Chondrocyte (in vitro differentiated cells): ENCODE measurements at regions not wholly inside any gene's neighbourhood (a gene's known extent, or its start where the extent isn't known, plus 50 kb on each side); places are given as distances from the start of the nearest gene placed in this dataset.

Experiments
- DNase-seq: peaks from one replicate; pipeline ENCODE4 v3.0.0; 2021; ENCODE audit warnings: mixed read lengths, low spot score
- H3K27ac Mint-ChIP-seq: one replicate; pipeline ENCODE4 v1.8.0; 2021; ENCODE audit warnings: mild to moderate bottlenecking, moderate library complexity, mixed read lengths; ENCODE audit not compliant: unreplicated experiment
- H3K27me3 Mint-ChIP-seq: 2 replicates; pipeline ENCODE4 v1.8.0; 2021; ENCODE audit warnings: low read depth, mixed read lengths
- H3K36me3 Mint-ChIP-seq: 2 replicates; pipeline ENCODE4 v1.8.0; 2021; ENCODE audit warnings: low read depth, mixed read lengths
- H3K4me1 Mint-ChIP-seq: 2 replicates; pipeline ENCODE4 v1.8.0; 2021; ENCODE audit warnings: low read depth, mild to moderate bottlenecking, mixed read lengths
- H3K4me3 Mint-ChIP-seq: one replicate; pipeline ENCODE4 v1.8.0; 2021; ENCODE audit warnings: mild to moderate bottlenecking, moderate library complexity, mixed read lengths; ENCODE audit not compliant: unreplicated experiment
- H3K9me3 Mint-ChIP-seq: 2 replicates; pipeline ENCODE4 v1.8.0; 2021; ENCODE audit warnings: low read depth, mixed read lengths
- CTCF ChIP-seq: fragments of 200-600 bp; sonication (generic); IDR thresholded peaks from 2 replicates; pipeline ENCODE4 v1.5.0; 2021; ENCODE audit warnings: antibody characterized with exemption, mild to moderate bottlenecking, moderate library complexity

- Mint-ChIP-seq H3K4me3 (no peak overlapping the region), H3K27me3 (no peaks in the 10 kb centered on the region), H3K9me3 (no peaks in the 10 kb centered on the region), H3K27ac (no peak overlapping the region), H3K4me1 (peaks cover 30% of the 10 kb centered on the region), H3K36me3 (peaks cover 2% of the 10 kb centered on the region)
- TF ChIP-seq CTCF, result no peak
- DNase-seq, result no peak
Measured at GRCh38 chr17:72425794-72426168, 305.0 kb downstream of the SOX9 start.

- peaks cover 2% of the 10 kb centered on the region for H3K36me3 Mint-ChIP-seq
- no peaks in the 10 kb centered on the region for H3K9me3 Mint-ChIP-seq
- DNase-seq, result no peak
- H3K4me1 Mint-ChIP-seq, result peaks cover 26% of the 10 kb centered on the region
- no peak overlapping the region for H3K4me3 Mint-ChIP-seq
- no peaks in the 10 kb centered on the region for H3K27me3 Mint-ChIP-seq
- no peak for TF ChIP-seq CTCF
- no peak overlapping the region for H3K27ac Mint-ChIP-seq
Measured at GRCh38 chr17:72426321-72426720, 305.5 kb downstream of the SOX9 start.

- TF ChIP-seq CTCF, result no peak
- H3K4me1 Mint-ChIP-seq, result peaks cover 19% of the 10 kb centered on the region
- no peak overlapping the region for H3K27ac Mint-ChIP-seq
- H3K9me3 Mint-ChIP-seq, result no peaks in the 10 kb centered on the region
- H3K4me3 Mint-ChIP-seq, result no peak overlapping the region
- H3K36me3 Mint-ChIP-seq, result peaks cover 2% of the 10 kb centered on the region
- no peaks in the 10 kb centered on the region for H3K27me3 Mint-ChIP-seq
- no peak for DNase-seq
Measured at GRCh38 chr17:72426948-72427760, 306.3 kb downstream of the SOX9 start.

GRCh38 chr17:72427761-72428109, 306.9 kb downstream of the SOX9 start:
- TF ChIP-seq CTCF, result no peak
- no peak for DNase-seq
- Mint-ChIP-seq H3K36me3 (peaks cover 2% of the 10 kb centered on the region), H3K27me3 (no peaks in the 10 kb centered on the region), H3K9me3 (no peaks in the 10 kb centered on the region), H3K27ac (no peak overlapping the region), H3K4me3 (no peak overlapping the region), H3K4me1 (peaks cover 14% of the 10 kb centered on the region)

GRCh38 chr17:72429066-72429638, 308.3 kb downstream of the SOX9 start:
- no peak overlapping the region for H3K27ac Mint-ChIP-seq
- no peaks in the 10 kb centered on the region for H3K27me3 Mint-ChIP-seq
- TF ChIP-seq CTCF, result no peak
- H3K4me1 Mint-ChIP-seq, result peaks cover 5% of the 10 kb centered on the region
- H3K4me3 Mint-ChIP-seq, result no peak overlapping the region
- peaks cover 2% of the 10 kb centered on the region for H3K36me3 Mint-ChIP-seq
- DNase-seq, result no peak
- no peaks in the 10 kb centered on the region for H3K9me3 Mint-ChIP-seq
